GM18498 (cell line): ENCODE measurements at regions not wholly inside any gene's neighbourhood (a gene's known extent, or its start where the extent isn't known, plus 50 kb on each side); places are given as distances from the start of the nearest gene placed in this dataset.

Experiments
- ATAC-seq: cut with Tn5 transposase; IDR thresholded peaks from one replicate; pipeline ENCODE4 v1.9.1; 2021; ENCODE audit warnings: mild to moderate bottlenecking, moderate library complexity; ENCODE audit not compliant: unreplicated experiment

DNA sequence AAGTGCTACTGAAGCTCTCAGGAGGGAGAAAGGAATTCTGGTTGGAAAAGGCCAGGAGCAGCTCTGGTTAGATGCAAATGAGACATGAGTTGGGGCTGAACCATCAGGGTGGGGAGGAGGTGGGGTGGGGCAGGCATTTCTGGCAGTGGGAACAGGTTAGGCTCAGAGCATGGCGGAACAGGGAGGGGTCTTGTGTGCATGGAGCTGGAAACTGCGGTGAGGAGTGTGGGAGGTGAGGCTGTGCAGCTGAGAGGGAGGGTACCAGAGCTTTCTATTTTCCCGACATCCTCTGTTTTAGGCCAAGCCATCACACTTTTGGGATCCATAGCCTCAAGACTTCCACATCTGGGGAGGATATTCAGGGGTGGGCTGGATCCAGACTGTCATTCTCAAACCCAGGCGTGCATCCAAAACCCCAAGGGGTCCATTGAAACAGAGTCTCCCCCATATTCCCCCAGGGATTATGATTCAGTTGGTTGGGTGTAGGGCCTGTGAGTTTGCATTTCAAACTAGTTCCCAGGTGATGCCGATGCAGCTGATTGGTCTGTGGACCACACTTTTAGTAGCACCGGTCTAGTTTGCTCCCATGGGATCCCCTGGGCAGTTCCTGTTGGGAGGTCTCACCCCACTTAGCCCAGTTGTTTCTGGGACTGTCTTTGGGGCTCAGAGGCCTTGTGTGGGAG lies 100.9 kb upstream of the TLE3 start:
- no peak for ATAC-seq

DNA sequence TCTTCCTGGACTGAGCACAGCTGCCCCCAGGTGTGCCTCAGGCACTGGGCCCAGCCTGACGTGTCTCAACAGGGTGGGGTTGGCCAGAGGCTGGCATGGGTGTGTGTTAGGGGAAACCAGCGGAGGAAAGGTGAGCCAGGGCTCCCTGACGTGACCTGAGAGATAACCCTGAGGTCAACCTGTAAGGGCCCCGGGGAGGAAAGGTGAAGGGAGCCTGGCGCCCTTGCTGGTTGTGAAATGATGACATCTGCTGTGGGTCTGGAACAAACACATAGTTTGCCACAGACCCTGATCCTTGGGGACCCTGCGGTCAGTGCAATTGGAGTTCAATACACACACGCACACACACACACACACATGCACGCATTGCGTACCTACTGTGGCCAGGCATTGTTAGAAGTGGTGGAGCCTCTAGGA lies 100.2 kb upstream of the TLE3 start:
- ATAC-seq: no peak

DNA sequence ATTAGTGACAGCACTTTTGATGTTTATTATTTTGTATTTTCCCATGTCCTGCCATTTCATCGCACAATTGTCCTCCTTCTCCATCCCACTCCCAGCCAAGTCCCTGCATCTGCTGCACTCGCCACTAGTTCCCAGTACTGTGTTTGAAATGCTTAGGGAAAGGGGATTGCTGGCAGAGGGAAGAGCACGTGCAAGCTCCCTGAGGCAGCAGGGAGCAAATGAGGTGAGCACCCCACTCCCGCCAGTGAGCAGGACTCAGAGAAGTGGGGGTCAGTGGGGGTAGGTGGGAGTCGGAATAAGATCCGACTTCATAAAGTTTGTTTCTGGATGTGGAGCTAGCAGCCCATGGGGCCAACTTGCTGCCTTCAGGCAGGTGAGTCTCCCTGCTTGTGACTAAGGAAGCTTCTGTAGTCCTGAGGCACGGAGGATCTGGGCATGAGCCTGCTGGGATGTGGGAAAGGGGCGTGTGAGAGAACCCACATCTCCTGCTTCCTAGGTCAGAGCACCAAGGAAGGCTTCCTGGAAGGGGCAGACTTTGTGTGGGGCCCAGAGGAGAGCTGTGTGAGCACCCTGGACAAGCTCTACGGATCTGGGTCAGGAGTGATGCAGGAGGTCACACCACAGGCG lies 99.7 kb upstream of the TLE3 start:
- no peak for ATAC-seq

DNA sequence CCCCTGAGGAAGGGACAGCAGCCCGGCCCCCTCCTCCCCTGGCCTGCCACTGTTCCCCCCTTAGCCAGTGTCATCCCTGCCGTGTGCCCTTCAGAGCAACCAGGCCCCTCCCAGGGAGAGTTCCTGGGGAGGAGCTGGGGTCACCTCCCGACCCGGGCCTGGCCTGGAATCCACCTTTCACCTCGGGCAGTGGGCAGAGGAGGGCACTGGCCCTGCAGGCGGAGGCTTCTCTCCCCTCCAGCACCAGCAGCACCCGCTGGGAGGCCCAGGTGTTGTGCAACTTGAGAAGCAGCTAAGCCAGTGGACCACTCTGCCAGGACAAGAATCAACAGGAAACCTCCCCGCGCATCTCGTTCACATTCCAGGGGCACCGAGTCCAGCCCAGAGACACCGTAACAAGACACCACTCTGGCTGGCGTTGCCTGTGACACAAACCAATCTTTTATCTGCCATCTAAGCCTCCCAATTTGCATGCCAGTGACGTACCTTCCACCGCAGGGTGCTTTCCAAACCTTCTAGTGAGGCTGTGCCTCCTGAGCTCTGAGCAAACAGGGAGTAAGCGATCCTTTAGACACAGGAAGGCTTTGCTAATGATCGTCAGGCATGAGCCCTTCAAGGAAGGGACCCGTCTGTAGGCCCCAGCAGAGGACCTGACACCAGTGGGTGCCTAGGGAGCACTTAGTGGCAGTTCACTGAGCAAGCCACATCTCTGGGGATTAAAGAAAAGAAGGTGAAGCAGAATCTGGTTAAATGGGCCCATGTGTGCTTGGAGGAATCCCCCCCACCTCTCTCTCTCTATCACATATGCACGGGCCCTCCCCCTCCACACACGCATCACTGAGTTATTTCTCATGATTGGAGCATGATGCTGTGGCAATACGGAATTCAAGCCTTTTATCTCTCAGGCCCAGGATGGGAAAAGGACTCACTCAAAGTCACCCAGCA lies 98.9 kb upstream of the TLE3 start:
- ATAC-seq: peak; percentile 91

DNA sequence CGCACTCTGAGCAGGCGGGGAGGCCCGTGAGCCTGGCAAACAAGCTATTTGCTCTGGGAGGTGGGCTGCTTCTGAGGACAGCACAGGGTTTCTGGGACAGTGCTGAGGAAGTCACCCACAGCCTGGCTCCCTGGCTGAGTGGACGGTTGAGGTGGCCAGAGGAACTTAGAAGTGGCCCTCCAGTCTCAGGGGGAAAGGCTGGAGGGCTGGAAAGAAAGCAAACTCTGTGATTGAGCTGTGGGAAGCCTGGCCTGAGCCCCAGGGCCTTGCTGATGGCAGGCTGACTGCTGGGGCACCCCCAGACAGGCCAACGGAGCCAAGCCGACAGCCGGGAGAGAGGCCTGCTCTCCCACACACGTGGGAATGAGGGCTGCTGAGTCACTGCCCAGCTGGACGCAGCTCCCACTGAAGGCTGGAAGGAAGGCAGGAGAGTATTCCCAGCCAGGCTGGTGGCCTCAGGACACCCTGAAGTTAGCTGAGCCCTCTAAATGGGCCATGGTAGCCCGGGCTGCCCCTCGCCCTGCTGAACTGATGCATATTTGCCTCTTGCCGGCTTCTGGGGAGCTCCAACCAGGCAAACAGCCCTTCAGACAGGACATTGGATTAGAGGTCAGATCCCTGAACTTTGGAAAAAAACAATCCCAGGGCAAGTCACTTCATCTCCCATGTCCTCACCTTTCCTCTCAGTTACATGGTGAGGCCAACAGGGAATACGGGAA lies 98.0 kb upstream of the TLE3 start:
- no peak for ATAC-seq

DNA sequence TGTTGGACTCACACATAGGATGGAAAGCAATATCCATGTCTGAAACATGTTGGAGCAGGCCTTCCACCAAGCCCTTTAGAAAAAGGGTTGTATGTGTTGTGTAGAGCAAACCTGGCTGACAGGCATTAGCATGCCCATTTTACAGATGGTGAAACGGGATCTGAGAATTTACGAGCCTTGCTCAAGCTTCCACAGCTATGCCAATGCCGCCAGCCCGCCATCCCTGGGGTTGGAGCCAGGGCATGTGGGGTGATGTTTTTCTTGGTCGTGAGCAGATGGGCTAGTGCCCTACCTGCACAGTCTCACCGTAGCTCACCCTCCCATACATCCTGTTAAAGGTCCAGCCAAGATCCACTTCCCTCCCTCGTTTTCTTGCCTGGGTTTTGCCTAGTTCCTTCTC lies 97.5 kb upstream of the TLE3 start:
- no peak for ATAC-seq

DNA sequence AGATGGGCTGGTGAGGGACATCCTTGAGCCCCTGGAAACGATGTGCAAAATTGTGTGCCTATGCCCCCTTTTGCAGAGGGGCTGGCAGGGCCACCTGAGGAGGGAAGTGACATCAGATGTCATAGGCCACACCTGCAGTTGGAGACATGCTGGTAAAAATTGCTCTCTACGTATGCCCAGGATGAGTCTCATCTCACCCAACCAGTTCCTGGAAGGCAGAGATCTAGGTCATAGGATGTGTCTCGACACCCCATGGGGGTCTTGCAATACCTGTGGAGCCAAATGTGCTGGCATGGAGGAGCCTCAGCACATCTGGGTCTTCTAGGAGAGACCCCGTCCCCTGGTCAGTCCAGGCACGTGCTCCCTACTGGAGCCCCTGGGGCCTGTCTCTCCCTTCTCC lies 96.5 kb upstream of the TLE3 start:
- ATAC-seq: no peak

DNA sequence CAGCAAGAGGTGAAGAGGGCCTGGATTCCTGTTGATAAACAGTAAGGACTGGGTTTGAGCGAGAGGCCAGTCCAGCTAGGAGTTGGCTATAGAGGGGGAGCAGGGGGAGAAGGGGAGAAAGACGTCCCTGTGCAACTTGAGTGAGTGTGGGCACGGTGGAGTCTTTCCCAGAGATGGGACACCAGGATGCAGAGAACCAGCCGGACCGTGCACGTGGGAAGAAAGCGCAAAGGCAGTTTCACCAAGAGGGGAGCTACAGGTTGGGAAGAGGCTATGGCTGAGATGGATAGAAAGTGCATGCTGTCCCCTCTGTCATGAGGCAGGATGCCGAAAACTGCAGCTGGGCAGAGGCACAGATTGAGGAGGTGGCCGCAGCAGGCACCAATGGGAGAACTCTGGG lies 96.0 kb upstream of the TLE3 start:
- ATAC-seq: no peak

DNA sequence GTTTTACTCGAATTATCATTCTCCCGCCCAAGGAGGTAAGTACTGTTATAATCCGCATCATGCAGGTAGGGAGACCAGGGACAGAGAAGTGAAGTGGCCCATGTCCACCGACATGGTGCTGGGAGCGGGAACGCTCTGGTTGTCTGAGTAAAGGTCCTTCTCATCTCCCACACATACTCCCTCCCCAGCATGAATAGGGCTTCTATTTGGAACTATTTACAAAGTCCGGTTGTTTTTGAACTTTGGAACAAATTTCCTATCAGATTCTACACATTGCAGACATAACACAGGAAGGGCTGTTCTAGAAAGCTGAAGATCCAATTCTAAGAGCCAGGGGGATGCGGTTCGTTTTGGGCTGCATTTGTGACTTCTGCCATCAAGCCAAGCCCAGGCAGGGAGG lies 94.8 kb upstream of the TLE3 start:
- no peak for ATAC-seq

DNA sequence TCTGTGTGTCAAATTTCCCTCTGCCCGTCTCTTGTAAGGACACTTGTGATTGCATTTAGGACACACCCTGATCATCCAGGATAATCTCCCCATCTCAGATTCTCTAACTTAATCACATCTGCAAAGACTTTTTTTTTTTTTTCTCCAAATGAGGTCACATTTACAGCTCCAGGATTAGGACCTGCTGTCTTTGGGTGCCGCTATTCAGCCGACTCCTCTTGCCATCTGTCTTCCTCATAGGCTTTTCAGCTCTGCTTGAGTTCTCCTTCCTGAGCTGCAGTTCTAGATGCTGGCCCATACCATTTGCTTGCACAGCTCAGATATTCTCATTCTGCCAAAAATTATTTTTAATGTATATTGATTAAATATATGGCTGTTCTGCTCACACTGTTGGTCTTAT lies 94.3 kb upstream of the TLE3 start:
- ATAC-seq: no peak

DNA sequence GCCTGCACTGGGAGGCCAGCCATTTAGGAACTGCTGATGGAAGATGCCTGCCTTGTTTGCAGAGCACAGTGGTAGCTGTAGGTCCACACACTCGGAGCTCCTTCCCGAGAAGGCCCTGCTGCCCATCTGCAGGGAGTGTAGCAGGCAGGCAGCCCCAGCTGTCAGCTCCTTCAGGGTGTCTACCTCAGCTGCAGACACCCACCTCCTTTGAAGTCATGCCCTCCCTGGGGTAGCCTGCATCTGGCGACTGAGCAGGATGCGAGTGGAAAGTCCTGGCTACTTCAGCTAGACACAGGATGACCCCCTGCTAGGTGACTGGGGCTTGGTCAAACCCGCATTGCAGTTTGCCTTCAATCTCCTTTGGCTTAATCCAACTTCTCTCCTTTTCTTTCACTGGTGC lies 93.2 kb upstream of the TLE3 start:
- no peak for ATAC-seq

DNA sequence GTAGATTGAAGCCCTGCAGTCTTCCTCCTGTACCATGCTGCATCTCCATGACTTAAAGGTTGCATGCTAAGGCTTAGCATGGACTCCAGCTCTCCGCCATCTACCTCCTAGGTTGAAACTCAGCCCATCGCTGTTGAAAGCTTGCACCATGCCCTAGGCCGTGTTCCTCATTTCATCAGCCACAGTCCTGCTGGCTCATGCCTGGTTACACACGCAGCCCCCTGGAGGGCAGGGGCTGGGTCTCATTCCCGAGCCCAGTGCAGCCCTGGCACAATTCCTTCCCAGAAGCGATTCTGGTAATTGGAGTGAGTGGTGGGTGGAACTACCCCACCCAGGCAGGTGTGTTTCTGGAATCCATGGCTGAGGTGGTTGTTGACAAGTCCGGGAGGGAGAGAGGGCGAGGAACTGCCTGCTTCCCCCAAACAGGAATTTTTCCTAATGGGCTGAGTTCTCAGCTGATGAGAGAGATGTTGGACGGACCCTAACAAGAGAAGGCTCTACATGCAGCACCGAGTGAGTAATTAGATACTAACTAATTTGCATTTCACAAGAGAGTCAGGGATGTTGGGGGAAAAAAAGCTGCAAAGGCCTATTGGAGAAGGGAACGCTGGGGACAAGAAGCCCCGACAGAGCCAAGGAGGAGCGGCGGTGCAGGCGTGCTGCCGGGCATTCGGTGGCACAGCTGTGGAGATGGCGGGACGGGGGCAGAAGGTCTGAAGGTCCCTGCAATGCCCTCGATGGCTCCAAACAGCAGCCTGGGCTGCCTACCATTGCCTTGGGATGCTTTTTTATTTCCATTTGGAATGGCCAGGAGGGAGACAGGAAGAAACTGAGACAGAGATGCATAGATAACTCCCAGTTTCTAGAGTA lies 92.3 kb upstream of the TLE3 start:
- no peak for ATAC-seq

DNA sequence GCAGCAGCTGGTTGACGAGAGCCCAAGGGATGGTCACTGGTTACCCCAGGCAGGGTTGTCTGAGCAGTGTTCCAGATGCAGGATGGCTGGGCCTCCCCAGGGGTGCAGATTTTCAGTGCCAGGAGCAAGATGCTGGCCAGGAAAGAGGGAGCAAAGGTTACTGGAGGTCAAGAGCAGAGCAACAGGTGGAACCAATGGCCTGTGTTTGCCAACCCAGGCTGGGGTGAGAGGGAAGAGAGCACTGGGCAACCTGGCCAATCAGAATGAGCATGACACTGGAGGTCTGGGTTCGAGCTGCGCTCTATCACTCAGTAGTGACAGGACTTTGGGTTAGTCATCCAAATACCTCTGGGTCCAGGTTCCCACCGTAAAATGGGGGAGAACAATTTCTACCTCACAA lies 90.6 kb upstream of the TLE3 start:
- no peak for ATAC-seq

DNA sequence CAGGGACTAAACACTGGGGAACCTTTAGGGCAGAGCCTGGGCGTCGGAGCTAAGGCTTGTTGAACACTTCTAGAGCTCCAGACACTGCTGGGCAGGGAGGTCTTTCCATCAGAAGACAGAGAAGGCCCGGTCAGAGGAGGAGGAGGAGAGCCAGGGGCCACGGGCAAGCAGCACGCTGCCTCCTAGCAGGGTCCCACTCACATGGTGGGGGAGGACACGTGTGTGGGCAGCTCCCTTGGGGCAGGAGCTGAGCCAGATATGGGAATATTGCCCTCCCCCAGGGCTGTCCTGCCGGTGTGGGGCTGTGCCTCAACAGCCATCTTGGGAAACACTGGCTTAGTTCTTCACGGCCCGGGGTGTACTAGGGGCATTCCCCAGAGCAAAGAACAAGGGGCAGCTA lies 89.6 kb upstream of the TLE3 start:
- no peak for ATAC-seq

DNA sequence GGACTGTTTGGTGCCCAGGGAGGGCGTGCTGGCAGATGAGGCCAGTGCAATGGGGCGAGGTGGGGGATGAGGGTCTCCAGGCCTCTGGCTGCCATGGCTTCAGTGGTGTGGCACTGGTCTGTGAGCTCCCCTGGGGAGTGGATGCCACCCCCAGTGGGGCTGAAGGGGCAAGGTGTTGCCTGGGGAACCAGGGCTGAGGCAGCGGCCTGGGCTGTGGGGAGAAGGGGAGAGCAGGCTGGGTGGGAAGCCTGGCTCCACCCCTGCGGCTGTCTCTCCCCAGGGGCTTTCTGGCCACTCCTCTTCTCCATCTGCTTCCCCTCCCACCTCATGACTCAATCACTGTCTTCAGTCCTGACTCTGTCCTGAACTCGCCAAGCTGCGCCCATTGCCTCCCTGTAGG lies 88.4 kb upstream of the TLE3 start:
- ATAC-seq: no peak

DNA sequence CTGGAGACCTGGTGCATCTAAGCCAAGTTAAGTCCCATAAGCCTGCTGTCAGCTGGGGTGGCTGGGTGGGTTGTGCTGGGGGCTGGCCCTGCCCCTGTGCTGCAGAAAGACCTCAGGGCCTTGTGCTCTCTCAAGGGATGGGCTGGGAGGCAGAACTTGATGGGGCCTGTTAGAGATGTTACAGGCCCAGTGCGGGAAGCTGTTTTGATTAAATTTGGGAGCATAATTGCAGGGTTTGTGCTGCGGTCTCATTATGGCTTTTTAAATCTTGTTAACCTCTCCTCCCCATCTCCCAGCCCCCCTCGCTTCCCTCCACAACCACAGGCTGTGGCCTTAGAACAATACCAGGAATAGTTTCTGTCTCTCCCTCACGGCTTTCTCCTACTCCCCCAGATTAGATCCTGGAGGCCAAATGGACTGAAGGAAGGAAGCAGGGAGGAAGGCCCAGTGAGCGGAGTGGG lies 87.6 kb upstream of the TLE3 start:
- no peak for ATAC-seq

DNA sequence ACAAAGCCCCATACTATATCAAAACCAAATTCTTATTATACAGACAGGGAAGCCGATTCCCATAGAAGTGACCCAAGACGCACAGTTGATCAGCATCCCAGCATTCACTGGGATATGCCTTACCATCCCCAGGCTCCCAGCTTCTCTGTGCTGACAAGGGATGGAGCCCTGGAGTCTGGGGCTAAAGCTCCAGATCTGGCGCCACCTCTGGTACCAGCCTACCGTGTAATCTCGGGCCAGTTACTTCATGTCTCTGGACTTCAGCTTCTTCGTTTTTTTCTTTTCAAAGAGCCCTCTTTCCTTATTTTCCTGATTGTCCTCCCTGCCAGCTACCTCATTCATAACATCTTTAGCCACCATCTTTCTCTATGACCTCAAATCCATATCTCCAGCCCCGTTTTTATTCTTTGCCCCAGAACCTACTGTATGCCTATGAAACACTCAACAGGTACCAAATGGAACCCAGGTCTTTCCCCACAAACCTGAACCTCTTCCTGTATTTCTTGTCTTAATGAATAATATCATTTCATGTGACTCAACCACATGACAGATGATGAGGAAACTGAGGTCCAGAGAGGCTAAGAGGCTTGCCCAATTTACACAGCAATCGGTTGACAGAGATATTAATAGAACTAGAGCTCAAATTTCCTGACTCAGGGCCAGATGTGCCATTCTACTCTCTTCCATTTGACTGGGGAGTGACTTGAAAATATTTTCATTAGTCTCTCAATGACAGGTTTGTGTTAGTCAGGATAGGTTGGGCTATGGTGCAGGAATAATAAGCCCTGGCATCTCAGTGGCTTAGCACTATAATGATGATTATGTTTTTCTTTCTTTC lies 85.4 kb upstream of the TLE3 start:
- no peak for ATAC-seq

DNA sequence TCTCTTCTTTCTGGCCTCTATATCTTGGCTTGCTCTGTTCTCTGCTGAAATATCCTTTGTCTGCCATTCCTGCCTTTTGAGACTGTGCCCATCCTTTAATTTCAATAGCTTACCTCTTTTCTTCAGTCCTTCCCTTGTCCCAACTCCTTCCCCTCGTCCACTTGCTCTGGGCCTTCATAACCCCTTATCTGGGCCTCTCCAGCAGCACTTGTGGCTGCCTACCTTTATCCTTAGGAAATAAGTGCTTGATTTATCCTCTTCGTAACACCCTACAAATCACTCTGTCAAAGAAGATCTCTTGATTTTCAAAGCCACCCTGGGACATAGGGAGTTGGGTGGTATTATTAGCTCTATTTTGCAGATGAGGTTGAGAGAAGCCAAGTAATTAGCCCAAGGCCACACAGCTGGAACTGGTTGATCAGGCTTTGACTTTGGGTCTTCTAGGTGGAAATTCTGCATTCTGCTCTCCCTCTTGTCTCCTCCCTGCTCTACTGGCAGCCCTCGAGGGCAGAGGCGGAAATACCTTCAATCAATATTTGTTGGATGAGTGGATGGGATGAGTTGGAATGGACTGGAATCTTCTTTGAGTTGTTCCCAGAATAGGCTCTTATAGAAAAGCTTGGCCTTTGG lies 84.0 kb upstream of the TLE3 start:
- no peak for ATAC-seq
